Skeletal muscle cell (primary cell): ENCODE measurements at regions not wholly inside any gene's neighbourhood (a gene's known extent, or its start where the extent isn't known, plus 50 kb on each side); places are given as distances from the start of the nearest gene placed in this dataset.

ENCODE experiments used
- DNase-seq: peaks from one replicate; pipeline ENCODE4 v3.0.0-alpha.2; 2010; ENCODE audit warnings: low read depth
- H3K4me3 ChIP-seq: 2 replicates; pipeline ENCODE4 v1.5.1; 2011; ENCODE audit warnings: low read depth, mild to moderate bottlenecking, control low read depth, low read length, moderate library complexity

DNA sequence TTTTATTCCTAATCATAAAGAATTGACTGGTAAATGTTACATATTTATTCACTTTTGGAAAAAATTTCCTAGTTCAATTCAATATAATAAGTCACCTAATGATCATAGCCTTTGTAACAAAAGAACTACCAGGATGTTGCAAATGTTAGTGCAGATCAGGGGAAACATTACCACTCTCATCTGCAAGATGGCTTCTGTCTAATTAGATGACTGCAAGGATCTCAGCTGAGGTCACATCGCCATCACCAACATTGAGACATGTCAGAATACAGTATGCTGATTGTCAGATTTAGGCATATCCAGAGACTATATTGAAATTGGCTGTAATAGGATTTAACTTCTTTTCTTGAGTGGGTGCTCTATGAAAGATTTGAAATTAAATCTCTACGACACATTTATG is 431.4 kb upstream of the AGTR1 start:
- no peak overlapping the region for H3K4me3 ChIP-seq
- DNase-seq = no peak

DNA sequence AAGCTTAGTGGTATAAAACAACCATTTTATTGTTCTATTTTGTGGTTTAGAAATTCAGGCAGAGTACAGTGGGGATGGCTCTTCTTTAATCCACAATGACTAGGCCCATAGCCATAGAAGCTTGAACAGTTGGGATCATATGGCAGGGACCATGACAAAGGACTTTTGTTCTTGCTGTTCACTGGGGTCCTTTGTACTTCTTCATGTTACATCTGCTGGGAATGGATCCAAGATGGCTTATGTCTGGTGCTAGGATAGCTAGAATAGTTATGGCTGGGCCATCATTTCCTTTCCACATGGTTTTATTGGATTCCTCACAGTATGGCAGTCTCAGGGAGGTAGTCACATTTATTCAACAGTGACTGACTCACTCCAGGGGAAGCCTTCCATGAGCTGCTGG is 427.9 kb upstream of the AGTR1 start:
- no peak overlapping the region for H3K4me3 ChIP-seq
- DNase-seq = peak; percentile 17

DNA sequence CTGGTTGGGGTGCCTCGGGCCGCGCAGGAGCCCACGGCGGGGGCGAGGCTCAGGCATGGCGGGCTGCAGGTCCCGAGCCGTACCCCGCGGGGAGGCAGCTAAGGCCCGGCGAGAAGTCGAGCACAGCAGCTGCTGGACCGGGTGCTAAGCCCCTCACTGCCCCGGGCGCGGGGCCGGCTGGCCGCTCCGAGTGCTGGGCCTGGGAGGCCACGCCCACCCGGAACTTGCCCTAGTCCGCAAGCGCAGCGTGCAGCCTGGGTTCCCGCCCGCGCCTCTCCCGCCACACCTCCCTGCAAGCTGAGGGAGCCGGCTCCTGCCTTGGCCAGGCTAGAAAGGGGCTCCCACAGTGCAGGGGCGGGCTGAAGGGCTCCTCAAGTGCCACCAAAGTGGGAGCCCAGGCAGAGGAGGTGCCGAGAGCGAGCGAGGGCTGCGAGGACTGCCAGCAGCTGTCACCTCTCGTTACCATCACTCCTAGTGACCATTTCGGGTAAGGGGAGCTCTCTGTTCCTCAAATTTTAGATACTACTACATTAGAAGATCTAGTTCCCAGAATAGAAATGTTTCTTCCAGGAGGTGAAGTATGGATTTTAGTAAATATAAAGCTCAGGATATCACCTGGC is 417.0 kb upstream of the AGTR1 start:
- H3K4me3 ChIP-seq = no peak overlapping the region
- DNase-seq = no peak

DNA sequence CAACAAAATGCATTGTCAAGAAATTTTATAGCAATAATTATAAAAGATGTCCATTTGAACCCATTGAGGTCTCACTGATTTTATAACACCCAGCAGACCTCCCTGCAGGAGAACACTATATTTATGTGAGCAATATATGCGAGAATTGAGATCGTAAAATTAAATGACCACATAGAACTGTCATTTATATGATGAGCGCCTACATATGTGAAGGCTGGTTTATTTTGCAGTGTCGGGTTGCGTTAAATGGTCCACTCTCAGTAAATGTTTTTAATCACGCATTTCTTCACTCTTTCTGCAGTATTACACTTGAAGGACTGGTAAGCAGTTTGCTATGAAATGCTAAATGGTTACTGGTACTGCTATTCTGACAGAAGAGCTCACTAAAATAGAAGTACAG is 408.5 kb upstream of the AGTR1 start:
- H3K4me3 ChIP-seq = no peak overlapping the region
- DNase-seq = no peak

DNA sequence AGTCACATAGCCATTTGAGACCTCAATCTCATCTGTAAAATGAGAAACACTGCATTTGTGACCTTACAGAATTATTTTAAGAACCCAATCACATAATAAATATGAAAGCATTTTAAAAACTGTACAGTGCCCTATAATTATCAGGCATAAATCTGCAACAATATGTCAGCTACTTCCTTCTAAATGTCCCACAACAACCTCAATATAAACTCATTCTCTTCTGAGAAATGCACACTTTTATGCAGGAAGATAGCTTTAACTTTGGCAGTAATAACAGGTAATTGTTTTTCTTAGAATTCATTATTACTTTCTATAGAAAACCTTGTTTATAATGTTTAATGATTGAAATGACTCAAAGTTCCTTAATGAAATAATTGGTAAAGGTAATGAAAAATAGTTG is 400.7 kb upstream of the AGTR1 start:
- no peak overlapping the region for H3K4me3 ChIP-seq
- no peak for DNase-seq

- no peak overlapping the region for H3K4me3 ChIP-seq
These were observed 390.3 kb upstream of the AGTR1 start for GRCh38 chr3:148307443-148307843.

GRCh38 chr3:148309390-148310035 is 388.2 kb upstream of the AGTR1 start:
- H3K4me3 ChIP-seq = no peak overlapping the region
- DNase-seq = no peak

More at GRCh38 chr3:148307443-148307843, 390.3 kb upstream of the AGTR1 start:
- no peak for DNase-seq

GRCh38 chr3:148315756-148316155 is 381.9 kb upstream of the AGTR1 start:
- no peak for DNase-seq
- no peak overlapping the region for H3K4me3 ChIP-seq

DNA sequence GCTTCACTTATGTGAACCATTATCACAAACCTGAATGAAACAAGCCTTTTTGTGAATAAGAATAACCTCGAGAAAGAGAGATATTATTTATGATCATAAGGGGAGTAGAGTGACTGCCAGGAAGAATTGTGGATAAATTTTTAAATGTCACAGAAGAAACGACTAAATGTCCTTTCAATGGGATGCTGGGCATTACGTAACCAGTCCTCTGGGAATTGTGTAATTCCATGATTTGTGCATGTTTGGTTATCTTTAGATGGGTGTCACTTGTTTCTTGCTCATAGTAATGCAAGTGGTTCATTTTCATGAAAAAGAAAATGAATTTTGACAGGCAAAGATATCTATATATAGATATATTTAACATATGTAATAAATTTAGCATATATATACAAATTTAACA is 379.5 kb upstream of the AGTR1 start:
- no peak for DNase-seq

DNA sequence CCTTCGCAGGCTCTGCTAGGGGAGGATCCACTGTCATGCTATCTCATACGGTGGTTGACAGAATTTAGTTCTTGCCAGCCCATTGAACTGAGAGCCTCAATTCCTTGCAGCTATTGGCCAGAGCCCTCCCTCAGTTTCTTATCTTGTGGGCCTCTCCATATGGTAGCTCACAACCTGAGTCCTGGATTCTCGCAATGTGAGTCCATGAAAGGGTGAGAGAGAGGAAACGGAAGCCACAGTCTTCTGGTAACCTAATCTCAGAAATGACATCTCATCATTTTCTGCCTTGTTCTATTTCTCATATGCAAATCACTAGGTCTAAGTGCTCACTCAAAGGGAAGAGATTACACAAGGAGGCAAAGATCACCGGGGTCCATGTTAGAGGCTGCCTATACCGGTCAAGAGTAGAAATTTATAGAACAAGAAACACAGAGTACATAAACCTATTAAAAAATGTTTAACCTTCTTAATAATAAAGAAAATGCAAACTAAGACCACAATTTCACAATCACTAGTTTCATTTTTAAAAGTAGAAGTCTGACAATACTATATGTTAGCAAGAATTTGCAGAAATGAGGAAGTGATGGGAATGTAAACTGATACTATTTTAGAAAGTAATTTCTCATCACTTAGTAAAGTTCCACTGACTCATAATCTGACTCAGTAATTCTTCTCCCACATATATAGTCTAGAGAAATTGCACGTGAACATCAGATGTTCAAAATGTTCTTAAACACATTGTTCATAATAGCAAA is 378.4 kb upstream of the AGTR1 start:
- no peak overlapping the region for H3K4me3 ChIP-seq
- peak; percentile 67 for DNase-seq

More for the DNA sequence above, 379.5 kb upstream of the AGTR1 start:
- H3K4me3 ChIP-seq = no peak overlapping the region

DNA sequence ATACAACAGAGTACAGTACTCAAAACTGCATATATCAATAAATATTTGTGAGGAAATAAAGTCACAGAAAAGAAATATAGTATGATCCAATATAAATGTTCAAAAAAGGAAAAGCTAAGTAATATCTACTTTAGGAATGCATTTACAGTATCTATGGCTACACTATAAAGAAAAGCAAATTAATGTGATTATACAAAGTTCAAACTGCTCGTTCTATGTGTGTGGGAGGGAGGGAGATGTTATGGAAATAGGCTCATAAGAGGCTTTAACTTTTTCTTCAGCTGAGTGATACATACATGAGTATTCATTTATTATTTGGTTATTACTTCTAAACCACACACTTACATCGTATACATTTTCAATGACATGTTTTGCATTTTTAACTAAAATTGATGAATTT is 377.7 kb upstream of the AGTR1 start:
- H3K4me3 ChIP-seq = no peak overlapping the region
- no peak for DNase-seq

- no peak overlapping the region for H3K4me3 ChIP-seq
- no peak for DNase-seq
These were observed 368.0 kb upstream of the AGTR1 start for GRCh38 chr3:148329481-148330235.

- no peak overlapping the region for H3K4me3 ChIP-seq
These were observed 367.2 kb upstream of the AGTR1 start for GRCh38 chr3:148330542-148330941.

GRCh38 chr3:148331081-148331846 is 366.4 kb upstream of the AGTR1 start:
- no peak for DNase-seq
- H3K4me3 ChIP-seq = no peak overlapping the region

More at GRCh38 chr3:148330542-148330941, 367.2 kb upstream of the AGTR1 start:
- no peak for DNase-seq

- no peak for DNase-seq
- H3K4me3 ChIP-seq = no peak overlapping the region
These were observed 365.2 kb upstream of the AGTR1 start for GRCh38 chr3:148332509-148332908.

DNA sequence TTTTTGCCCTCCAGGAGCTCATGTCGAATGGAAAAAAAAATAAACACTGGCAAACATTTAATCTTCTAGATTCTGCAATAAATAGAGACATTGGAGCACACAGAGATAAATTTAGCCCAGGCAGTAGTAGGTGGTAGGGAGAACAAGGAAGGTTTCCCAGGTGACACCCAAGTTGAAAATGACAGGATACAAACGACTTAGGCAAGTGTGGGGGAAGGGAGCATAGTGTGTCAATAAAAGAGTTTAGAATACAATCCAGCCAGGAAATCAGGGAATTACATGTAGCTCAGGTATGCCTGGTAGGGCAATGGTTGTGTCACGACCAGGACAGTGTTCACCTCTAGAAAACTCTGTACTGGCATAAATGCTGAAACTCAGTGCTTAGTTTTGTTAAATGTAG is 364.6 kb upstream of the AGTR1 start:
- no peak for DNase-seq
- H3K4me3 ChIP-seq = no peak overlapping the region

- DNase-seq = no peak
- no peak overlapping the region for H3K4me3 ChIP-seq
These were observed 362.1 kb upstream of the AGTR1 start for GRCh38 chr3:148335612-148336011.

DNA sequence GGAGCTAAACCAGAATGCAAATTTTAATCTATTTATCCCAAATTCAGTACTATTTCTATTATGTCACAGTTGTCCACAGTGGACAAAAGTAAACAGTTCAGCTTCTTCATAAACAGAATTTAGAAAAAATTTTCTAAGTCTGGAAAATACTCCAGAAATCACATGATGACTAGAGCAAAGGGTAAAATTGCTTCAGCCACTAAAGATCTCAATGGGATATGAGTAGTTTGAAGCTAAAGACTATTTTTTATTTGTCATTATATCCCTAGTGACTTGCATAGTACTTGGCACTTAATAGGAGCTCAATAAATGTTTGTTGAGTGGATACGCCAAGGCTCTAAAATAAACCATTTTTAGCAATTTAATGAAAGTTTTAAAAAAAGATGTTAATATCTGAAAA is 354.3 kb upstream of the AGTR1 start:
- no peak for DNase-seq
- H3K4me3 ChIP-seq = no peak overlapping the region

DNA sequence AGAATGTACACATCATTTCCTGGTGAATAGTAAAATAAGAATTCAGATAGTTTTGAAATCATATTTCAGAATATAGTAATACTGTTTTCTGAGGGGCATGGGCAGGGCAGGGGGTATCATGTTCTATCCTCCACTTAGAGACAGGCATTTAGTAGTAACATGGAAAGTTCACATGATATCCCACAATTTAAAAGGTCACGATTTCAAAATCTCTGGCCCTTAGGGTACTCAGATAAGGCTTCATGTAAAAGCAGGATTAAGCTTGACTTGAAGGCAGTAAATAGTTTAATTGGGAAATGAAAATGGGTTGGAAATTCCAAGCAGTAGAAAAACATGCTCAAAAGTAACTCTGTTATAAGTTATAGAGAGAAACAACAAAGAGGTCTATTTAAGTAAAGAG is 353.2 kb upstream of the AGTR1 start:
- H3K4me3 ChIP-seq = no peak overlapping the region
- DNase-seq = no peak
